ENCODE measurements at regions not wholly inside any gene's neighbourhood (a gene's known extent, or its start where the extent isn't known, plus 50 kb on each side); places are given as distances from the start of the nearest gene placed in this dataset.

DNA sequence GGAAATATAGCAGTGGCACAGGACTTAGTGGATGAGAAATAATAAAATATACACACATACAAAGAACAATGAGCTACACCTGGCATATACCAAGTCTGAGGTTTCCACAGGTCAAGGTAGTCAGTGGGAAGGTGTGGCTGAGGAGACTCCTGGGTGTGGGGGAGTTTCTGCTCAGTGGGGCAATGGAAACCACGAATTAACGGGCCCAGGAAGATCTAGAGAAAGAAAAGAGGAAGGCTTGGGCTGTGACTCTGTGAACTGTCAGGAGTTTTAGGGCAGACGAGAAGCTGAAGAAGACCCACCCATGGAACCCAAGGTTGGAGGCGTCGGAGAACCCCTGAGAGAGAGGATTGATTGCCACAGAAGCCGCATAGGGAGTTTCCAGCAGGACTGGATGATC lies 196.5 kb downstream of the HERPUD2 start:
- DNase-seq: no peak

- no peak for DNase-seq
These were observed 199.1 kb downstream of the HERPUD2 start for GRCh38 chr7:35495844-35496243.

- DNase-seq: no peak
These were observed 199.6 kb downstream of the HERPUD2 start for GRCh38 chr7:35495377-35495776.

DNA sequence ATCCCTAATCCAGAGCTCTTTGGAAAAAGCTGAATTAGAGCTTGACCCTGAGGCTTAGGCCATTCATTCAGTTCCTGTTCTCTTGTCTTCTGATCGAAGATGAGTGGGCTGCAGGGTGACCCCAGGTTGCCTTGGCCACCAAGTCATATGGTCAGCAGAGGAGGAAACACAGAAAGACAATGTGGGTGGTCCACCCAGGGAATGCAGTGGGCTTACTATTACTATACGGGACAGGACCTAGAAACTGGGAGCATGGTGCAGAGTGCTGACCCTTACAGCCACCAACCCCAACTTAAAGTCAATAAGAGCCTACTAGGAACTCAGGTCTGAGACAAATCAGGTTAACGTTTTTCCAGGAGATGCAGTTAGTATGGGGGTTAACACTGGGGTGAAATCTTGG lies 200.5 kb downstream of the HERPUD2 start:
- no peak for DNase-seq

DNA sequence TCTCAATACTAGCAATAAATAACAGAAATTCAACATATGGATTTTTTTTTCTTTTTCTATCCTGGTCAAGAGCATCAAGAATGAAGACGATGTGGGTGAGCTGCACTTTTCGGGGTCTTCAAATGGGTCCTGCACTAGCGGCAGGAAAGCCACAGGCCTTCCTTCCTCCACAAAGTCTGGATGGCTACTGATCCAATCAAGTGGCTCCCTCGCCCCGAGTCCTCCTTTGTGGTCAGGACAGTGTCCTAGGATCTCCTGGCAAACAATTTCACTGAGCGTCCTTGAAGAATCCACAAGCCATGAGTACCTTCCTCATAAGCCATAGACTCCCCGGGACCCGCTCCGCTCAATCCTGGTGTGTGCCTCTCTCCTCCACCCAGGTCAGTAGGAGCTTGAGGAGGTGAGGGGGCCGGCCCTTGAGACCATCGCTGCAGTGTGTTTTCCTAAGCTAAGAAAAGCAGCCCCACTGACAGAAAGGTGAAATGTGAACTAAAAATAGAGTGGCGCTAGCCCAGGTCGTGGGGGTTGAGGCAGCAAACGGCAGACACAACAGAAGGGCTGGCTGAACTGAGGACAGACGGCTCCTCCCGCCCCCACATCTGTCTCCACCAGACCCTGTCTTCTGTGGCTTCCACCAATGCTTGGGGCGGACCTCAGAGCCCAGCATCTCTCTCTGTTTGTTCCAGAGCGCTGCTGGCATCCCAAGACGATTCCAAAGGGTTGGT lies 202.3 kb downstream of the HERPUD2 start:
- no peak for DNase-seq

DNA sequence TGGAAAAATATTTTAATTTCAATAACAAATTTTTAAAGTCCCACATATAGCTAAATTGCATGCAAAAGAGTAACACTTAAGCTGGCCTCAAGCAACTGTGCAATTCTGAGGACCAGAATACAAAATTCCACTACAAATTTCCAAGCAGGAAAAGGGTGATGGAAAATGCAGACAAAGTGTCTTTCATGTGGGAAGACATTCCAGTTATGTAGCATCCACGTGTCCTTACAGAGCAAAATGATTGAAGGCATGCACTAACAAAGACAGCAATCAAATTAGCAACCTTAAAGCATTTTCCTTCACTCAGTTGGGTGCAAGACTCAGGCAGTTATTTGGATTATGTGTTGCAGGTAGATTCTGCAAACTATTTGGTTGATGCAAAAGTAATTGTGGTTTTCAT lies 203.7 kb downstream of the HERPUD2 start:
- DNase-seq: no peak

DNA sequence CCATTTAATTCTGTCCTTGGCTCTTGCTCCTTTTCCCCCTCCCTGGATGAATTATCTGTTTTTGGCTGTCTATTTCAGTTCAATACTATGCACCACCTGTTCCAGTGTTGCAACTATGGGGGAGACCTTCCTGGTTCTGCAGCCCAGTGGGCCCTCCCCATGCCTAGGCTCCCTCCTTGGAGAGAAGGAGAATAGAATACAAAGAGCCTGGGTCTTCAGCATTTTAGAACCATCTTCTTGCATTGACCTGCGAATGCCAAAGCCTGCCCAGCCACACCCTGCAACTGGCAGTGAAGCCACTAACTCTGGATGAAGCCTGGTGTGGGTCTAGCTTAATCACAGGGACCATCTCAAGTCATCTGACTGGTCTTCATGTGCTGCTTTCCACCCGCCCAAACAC lies 207.1 kb downstream of the HERPUD2 start:
- no peak for DNase-seq

GRCh38 chr7:35487402-35487801 lies 207.5 kb downstream of the HERPUD2 start:
- DNase-seq: no peak

DNA sequence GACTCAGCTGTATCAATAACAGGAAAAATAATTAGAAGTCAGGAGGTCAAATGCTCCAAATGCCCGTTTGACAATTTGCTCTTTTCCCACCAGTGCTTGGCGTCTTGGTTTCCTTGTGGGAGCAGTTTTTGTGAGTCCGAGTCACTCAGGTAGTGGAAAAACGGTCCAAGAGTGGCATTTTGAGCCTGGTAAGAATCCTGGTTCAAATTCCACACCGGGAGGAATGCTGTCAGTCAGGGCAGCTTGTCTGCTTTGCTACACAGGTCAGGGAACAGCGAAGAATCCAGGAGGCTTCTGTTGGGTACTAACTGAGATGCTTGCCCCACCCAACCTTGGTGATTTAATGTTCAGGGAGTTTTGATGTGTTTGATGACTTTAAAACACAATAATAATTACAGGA lies 209.5 kb downstream of the HERPUD2 start:
- no peak for DNase-seq

DNA sequence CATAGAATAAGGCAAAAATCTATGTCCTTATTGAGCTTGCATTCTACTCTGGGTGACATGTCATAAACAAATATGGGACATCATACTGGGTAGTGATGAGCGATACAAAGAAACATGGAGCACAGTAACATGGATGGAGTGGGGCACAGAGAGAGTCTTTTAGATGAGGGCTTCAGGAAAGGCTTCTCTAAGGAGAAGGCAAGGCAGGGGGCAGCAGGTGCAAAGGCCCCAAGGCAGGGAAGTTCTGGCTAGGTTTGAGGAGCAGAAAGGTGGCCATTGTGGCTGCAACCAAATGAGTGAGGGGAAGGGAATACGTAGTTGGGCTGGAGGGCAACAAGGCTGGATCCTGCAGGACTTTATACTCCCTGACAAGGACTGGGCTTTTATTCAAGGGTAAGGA lies 211.4 kb downstream of the HERPUD2 start:
- no peak for DNase-seq

GRCh38 chr7:35482231-35482630 lies 212.7 kb downstream of the HERPUD2 start:
- no peak for DNase-seq

DNA sequence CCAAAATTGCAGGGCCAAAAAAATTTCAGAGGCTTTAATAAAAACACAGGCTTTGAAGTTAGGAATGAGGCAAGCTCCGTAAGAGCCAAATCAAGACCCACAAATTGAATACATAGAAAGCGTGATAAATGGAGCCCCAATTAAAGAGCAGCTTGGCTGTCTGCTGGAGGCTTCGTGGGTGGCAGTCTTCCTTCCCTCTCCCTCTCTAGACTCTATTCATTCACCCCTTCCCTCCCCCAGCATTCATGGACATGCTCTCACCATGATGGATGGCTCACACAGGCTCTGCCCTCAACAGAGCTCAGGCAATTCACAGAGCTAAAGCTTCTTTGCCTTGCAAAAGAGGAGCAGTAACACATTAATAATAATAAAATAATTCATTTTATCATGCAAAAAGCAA lies 214.1 kb downstream of the HERPUD2 start:
- DNase-seq: no peak

DNA sequence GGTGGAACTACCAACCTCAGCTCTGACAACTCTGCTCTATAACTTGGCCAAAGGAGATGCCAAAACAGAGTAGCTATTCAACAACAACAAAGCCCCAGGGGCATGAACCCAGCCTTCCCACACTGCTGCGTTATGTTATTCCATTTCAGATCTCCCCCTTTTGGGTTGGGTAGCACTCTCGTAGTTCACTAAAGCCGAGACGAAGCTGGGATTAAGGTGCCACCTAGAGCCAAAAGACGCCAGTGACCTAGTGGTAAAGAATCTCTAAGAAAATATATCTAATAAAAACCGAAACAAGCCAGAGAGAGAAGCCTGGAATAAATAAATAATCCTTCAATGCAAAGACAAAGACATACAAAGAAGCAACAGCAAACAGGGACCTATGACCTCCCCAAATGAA lies 217.3 kb downstream of the HERPUD2 start:
- no peak for DNase-seq

- no peak for DNase-seq
These were observed 220.2 kb upstream of the TBX20 start for GRCh38 chr7:35474100-35474499.

- DNase-seq: no peak
These were observed 214.7 kb upstream of the TBX20 start for GRCh38 chr7:35468606-35469005.

GRCh38 chr7:35467456-35467978 lies 213.6 kb upstream of the TBX20 start:
- no peak for DNase-seq

DNA sequence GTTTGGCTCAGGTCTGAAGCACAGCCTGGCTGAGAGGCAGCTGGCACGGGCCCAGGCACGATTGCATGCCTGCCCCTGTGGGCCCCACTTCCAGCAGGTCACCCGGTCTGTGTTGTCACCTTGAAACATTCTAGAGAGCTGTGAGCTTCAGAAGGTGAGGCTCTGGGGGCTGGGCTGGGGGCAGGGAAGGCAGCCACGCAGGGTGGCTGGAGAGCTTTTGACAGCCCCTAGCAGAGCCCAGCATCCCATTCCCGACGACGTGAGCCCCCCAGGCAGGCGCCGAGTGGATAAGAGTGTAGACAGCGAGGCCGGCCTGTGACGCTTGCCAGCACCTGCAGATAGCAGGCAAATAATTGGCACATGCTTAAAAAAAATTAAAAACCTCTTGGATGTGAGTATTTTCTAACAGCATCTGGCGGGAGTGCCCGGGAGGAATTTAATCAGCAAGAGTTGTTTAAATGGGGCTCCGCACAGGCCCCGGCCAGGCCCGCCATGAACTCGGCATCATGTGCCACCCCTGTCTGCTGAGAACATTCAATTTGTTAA lies 212.0 kb upstream of the TBX20 start:
- DNase-seq: no peak

DNA sequence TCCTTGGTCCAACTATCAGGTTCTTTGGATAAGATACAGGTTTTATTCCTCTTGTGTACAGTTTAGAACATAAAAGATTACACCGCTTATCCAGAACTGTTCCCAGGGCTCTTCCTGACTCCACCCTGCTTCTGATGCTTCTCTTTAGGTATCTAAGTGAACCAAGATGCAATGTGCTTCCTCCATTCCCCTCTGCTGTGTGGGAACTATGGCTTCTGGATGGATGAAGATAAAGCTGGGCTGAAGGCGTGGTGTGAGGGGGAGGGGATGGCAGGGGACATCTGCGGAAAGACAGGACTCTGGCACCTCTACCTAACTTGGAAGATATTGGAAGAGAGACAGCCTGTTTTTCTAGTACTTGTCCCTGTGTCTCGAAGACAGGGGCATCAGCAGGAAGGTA lies 209.9 kb upstream of the TBX20 start:
- no peak for DNase-seq

GRCh38 chr7:35463176-35463700 lies 209.3 kb upstream of the TBX20 start:
- no peak for DNase-seq

DNA sequence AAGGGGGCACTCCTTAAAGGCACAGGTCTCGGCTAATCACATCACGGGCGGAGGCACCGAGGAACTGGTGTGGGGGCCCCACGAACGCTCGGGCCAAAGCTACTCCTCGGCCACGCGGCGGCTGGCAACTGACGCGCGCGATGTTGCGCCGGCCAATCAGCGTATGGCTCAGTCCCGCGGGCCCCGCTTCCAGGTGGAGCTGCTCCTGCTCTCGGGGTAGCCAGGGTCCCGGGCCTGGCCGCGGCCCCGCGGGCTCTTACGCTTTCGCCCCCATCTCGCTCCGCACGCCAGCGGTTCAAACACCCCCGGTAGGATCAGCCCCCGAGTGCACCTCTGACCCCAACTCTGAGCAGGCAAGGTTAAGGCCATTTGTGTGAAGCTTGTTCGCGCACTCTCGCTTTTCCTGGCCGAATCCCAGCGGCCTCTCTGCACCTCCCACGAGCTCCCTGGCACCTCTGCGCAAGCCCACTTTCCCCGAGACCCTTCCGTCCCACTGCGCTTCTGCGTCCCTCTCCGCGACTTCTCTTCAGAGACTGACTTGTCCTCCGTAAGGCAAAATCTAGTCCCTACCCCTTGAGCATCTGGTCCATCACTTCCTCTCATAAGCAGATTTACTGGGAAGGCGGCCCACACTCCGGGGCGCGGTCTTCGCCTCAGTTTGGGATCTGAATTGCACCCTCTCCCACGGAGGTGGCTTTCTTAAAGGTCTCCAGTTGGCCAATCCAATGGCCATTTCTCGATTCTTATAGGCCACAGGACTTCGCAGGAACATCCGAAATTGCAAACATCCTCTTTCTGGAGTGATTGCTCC lies 200.9 kb upstream of the TBX20 start:
- DNase-seq: no peak

DNA sequence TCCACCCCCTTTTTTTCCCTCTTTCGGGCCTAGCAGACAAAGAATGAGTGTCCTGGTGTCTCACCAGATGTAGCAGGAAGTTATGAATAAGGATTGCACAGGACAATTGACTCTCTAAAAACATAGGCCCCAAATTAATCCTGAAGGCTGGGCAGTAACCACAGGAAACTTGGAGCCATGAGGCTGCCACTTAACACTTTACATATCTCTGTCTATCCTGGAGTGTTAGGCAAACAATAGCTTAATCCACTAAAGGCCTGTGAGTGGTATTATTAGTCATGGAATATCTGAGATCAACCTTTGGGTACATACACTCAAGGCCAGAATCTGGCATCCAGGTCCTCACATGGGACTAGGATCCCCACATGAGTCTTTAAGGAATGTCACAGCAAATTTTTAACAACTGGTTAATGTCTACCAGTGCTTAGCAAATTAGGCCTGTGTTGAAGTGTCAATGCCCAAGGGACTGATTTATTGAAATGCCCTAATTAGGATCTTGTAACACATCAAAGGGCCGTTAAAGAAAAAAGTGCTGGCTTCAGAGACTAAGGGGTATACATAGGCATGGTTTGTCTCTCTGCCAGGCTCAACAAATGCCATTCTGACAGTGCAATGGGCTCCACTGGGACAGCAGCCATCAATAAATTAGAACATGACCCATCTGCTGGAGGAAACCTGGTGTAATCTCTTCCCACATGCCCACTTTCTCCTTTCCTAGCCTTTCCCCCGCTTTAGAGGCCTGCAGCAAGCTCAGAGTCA lies 196.7 kb upstream of the TBX20 start:
- no peak for DNase-seq

GRCh38 chr7:35448486-35448885 lies 194.6 kb upstream of the TBX20 start:
- no peak for DNase-seq

GRCh38 chr7:35446091-35446490 lies 192.2 kb upstream of the TBX20 start:
- no peak for DNase-seq

Data from CD4-positive, alpha-beta T cell treated with Interleukin-12 subunit alpha and Interleukin-12 subunit beta, for 1 hour (primary cell).